H1 (cell line): ENCODE measurements at regions not wholly inside any gene's neighbourhood (a gene's known extent, or its start where the extent isn't known, plus 50 kb on each side); places are given as distances from the start of the nearest gene placed in this dataset.

Experiments used
- CHD2 ChIP-seq: IDR thresholded peaks from 2 replicates; pipeline ENCODE4 v1.6.1; 2012; ENCODE audit warnings: low read length, improper control_type of control experiment
- CTCF ChIP-seq, 3 experiments: IDR thresholded peaks; 1 replicate in 2 of 3; 2 replicates in 1 of 3; pipeline versions ENCODE4 v1.5.1 to v1.6.1; 2011; ENCODE audit warnings: low read length in 3 of 3, mild to moderate bottlenecking in 3 of 3, inconsistent platforms in 2 of 3, low read depth in 1 of 3, moderate library complexity in 1 of 3; ENCODE audit not compliant: insufficient read depth in 1 of 3; ENCODE audit errors: control extremely low read depth in 1 of 3
- EP300 ChIP-seq, 2 experiments: IDR thresholded peaks; 1 replicate in 1 of 2; 2 replicates in 1 of 2; pipeline ENCODE4 v1.6.1; 2011 to 2012; ENCODE audit warnings: low read depth in 2 of 2, low read length in 2 of 2, mild to moderate bottlenecking in 2 of 2, borderline replicate concordance in 1 of 2, inconsistent platforms in 1 of 2, moderate library complexity in 1 of 2
- GTF2F1 ChIP-seq: IDR thresholded peaks from 2 replicates; pipeline ENCODE4 v1.6.1; 2012; ENCODE audit warnings: low read depth, low read length, improper control_type of control experiment, borderline replicate concordance
- POLR2A ChIP-seq, 2 experiments: IDR thresholded peaks; 1 replicate in 1 of 2; 2 replicates in 1 of 2; pipeline ENCODE4 v1.6.1; 2011; ENCODE audit warnings: low read depth in 2 of 2, low read length in 2 of 2, mild to moderate bottlenecking in 2 of 2; ENCODE audit errors: control extremely low read depth in 1 of 2
- RNF2 ChIP-seq: fragments of 200-900, 300-1000 bp; sonication (generic); IDR thresholded peaks from 2 replicates; pipeline ENCODE4 v1.7.1; 2016; ENCODE audit warnings: borderline replicate concordance, low read depth, mild to moderate bottlenecking, antibody characterized with exemption, low read length; ENCODE audit not compliant: poor library complexity, severe bottlenecking; ENCODE audit errors: missing control alignments
- SIN3A ChIP-seq, 2 experiments: IDR thresholded peaks in 1 of 2; conservative IDR thresholded peaks in 1 of 2; 2 replicates each; pipeline ENCODE4 v1.6.1; 2011 to 2012; ENCODE audit warnings: low read length in 2 of 2, improper control_type of control experiment in 1 of 2, low read depth in 1 of 2, mild to moderate bottlenecking in 1 of 2
- TEAD4 ChIP-seq: IDR thresholded peaks from 2 replicates; pipeline ENCODE4 v1.6.1; 2012; ENCODE audit warnings: low read depth, low read length, inconsistent platforms, mixed read lengths
- TF ChIP-seq, protein P1 (sequence below): IDR thresholded peaks from 2 replicates; pipeline ENCODE4 v1.6.1; 2012; ENCODE audit warnings: inconsistent platforms
- TF ChIP-seq, protein P2 (sequence below): IDR thresholded peaks from 2 replicates; pipeline ENCODE4 v1.6.1; 2012; ENCODE audit warnings: low read length, inconsistent platforms

GRCh38 chr14:97415907-97416306, 618.7 kb downstream of the VRK1 start:
- TF ChIP-seq CTCF (IDR thresholded peaks at IDR 0.05; ENCODE audit: control extremely low read depth in 1 of 3, insufficient read depth in 1 of 3, low read depth in 1 of 3, low read length in 3 of 3), result no peak
- TF ChIP-seq EP300 (IDR thresholded peaks at IDR 0.05; ENCODE audit: borderline replicate concordance in 1 of 2, low read depth in 2 of 2, low read length in 2 of 2), result no peak
- TF ChIP-seq SIN3A (conservative IDR thresholded peaks at IDR 0.05 in 1 of 2, IDR thresholded peaks at IDR 0.05 in 1 of 2; ENCODE audit: low read depth in 1 of 2, low read length in 2 of 2), result no peak
- no peak for TF ChIP-seq TEAD4
- no peak for TF ChIP-seq CHD2
- TF ChIP-seq RNF2, result no peak
- TF ChIP-seq POLR2A (IDR thresholded peaks at IDR 0.05; ENCODE audit: control extremely low read depth in 1 of 2, low read depth in 2 of 2, low read length in 2 of 2), result no peak
- no peak for TF ChIP-seq GTF2F1
- TF ChIP-seq, protein P1, sequence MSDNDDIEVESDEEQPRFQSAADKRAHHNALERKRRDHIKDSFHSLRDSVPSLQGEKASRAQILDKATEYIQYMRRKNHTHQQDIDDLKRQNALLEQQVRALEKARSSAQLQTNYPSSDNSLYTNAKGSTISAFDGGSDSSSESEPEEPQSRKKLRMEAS, result no peak
- TF ChIP-seq, protein P2, sequence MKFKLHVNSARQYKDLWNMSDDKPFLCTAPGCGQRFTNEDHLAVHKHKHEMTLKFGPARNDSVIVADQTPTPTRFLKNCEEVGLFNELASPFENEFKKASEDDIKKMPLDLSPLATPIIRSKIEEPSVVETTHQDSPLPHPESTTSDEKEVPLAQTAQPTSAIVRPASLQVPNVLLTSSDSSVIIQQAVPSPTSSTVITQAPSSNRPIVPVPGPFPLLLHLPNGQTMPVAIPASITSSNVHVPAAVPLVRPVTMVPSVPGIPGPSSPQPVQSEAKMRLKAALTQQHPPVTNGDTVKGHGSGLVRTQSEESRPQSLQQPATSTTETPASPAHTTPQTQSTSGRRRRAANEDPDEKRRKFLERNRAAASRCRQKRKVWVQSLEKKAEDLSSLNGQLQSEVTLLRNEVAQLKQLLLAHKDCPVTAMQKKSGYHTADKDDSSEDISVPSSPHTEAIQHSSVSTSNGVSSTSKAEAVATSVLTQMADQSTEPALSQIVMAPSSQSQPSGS, result no peak
